SK-N-SH treated with all-trans-retinoic acid at 6 μM for 48 hours (cell line): ENCODE measurements at regions not wholly inside any gene's neighbourhood (a gene's known extent, or its start where the extent isn't known, plus 50 kb on each side); places are given as distances from the start of the nearest gene placed in this dataset.

ENCODE experiments used
- TCF4 ChIP-seq: fragments of 250-450 bp; sonication (Bioruptor Pico); IDR thresholded peaks from 2 replicates; pipeline ENCODE4 v1.8.0; 2021; ENCODE audit warnings: mild to moderate bottlenecking, moderate library complexity, borderline replicate concordance
- ZC3H10 ChIP-seq: fragments of 250-450 bp; sonication (Bioruptor Pico); IDR thresholded peaks from 2 replicates; pipeline ENCODE4 v1.5.1; 2021; ENCODE audit warnings: mild to moderate bottlenecking, moderate library complexity
- TF ChIP-seq, protein P1 (sequence below): fragments of 250-450 bp; sonication (Bioruptor Pico); IDR thresholded peaks from 2 replicates; pipeline ENCODE4 v1.5.0; 2020; ENCODE audit warnings: mild to moderate bottlenecking, moderate library complexity

DNA sequence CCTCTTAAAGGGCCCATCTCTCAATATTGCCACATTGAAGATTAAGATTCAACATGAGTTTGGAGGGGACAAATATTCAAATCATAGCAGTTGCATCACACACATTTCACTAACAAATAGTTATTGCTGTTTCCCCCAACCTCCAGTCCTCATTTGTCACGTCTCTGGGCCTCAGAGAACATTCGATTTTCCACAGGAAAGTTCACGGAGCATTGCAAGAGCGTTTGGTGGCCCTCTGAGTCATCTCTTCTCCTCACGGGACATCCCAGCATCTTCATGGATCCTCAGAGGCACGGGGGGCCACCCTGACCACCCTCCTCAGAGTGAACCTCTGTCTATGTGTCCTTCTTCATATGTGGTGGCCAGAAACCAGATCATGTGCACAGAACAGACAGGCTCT lies 50.3 kb upstream of the CHST15 start (continued):
- TF ChIP-seq, protein P1, sequence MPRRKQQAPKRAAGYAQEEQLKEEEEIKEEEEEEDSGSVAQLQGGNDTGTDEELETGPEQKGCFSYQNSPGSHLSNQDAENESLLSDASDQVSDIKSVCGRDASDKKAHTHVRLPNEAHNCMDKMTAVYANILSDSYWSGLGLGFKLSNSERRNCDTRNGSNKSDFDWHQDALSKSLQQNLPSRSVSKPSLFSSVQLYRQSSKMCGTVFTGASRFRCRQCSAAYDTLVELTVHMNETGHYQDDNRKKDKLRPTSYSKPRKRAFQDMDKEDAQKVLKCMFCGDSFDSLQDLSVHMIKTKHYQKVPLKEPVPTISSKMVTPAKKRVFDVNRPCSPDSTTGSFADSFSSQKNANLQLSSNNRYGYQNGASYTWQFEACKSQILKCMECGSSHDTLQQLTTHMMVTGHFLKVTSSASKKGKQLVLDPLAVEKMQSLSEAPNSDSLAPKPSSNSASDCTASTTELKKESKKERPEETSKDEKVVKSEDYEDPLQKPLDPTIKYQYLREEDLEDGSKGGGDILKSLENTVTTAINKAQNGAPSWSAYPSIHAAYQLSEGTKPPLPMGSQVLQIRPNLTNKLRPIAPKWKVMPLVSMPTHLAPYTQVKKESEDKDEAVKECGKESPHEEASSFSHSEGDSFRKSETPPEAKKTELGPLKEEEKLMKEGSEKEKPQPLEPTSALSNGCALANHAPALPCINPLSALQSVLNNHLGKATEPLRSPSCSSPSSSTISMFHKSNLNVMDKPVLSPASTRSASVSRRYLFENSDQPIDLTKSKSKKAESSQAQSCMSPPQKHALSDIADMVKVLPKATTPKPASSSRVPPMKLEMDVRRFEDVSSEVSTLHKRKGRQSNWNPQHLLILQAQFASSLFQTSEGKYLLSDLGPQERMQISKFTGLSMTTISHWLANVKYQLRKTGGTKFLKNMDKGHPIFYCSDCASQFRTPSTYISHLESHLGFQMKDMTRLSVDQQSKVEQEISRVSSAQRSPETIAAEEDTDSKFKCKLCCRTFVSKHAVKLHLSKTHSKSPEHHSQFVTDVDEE (CRISPR knock-in tag): no peak
- TF ChIP-seq TCF4 (CRISPR knock-in tag) (no peak), ZC3H10 (CRISPR knock-in tag) (no peak)
